Right hindlimb (tissue), 1 donor: ENCODE measurements at regions not wholly inside any gene's neighbourhood (a gene's known extent, or its start where the extent isn't known, plus 50 kb on each side); places are given as distances from the start of the nearest gene placed in this dataset.

Experiments used
- DNase-seq: peaks from one replicate; pipeline ENCODE4 v3.0.0-alpha.2; 2018

DNA sequence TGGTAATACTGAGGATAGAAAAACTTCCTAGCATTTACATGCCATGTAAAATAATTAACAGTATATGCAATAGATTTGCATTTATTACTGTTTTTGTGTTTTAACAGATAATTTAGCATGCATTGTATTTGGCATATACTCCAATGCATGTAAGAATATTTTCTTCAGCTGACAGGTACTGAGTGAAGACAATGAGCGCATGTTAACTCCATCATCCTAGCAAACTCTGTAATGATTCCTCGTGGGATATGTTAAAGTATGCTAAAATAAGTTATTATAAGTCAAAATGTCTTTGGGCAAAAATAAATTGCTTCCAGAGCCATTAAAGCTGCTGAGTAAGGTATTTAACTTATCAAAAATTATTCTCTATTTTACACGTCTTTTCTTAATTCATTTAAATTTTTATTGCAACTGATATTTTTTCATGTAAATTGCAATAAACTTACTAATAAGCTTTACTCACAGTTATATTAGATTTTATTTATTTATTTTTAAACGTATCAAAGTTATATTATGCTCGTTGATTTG is 616.4 kb upstream of the NDST4 start:
- DNase-seq = no peak

- DNase-seq = no peak
Observed at GRCh38 chr4:115723621-115724020, 610.2 kb upstream of the NDST4 start.

- DNase-seq = no peak
Observed at GRCh38 chr4:115720611-115721010, 607.2 kb upstream of the NDST4 start.

GRCh38 chr4:115711575-115711974 is 598.2 kb upstream of the NDST4 start:
- peak; percentile 13 for DNase-seq

- DNase-seq = no peak
Observed at GRCh38 chr4:115688961-115689360, 575.5 kb upstream of the NDST4 start.

DNA sequence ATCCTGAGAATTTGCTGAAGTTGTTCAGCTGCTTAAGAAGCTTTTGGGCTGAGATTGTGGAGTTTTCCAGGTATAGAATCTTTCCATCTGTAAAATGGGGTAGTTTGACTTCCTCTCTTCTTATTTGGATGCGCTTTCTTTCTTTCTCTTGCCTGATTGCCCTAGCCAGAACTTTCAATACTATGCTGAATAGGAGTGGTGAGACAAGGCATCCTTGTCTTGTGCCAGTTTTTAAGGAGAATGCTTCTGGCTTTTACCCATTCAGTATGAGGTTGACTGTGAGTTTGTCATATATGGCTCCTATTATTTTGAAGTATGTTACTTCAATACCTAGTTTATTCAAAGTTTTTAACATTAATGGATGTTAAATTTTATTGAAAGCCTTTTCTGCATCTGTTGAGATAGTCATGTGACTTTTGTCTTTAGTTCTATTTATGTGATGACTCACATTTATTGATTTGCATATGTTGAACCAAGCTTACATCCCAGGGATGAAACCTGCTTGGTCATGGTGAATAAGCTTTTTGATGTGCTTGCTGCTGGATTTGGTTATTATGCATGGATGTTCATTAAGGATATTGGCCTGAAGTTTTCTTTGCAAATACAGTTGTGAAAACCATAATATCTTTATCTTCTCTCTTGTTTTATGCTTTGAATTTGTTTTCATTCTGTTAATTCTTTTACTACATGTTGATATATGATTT is 573.8 kb upstream of the NDST4 start:
- DNase-seq = no peak

DNA sequence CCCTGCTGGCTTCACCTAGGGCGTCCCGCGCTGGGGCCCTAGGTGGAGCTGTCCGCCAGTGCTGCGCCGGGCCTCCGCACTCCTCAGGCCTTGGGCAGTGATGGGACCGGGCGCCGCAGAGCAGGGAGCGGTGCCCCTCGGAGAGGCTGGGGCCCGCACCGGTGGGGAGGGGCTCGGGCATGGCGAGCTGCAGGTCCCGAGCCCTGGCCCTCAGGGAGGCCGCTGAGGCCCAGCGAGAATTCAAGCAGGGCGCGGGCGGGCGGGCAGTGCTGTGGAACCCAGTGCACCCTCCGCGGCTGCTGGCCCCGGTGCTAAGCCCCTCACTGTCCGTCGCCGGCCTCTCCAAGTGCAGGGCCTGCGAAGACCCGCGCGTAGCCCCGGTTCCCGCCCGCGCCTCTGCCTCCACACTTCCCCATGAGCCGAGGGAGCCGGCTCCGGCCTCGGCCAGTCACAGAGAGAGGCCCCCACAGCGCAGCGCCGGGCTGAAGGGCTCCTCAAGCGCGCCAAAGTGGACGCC is 565.1 kb upstream of the NDST4 start:
- no peak for DNase-seq

- DNase-seq = no peak
Observed at GRCh38 chr4:115675719-115676118, 562.3 kb upstream of the NDST4 start.

DNA sequence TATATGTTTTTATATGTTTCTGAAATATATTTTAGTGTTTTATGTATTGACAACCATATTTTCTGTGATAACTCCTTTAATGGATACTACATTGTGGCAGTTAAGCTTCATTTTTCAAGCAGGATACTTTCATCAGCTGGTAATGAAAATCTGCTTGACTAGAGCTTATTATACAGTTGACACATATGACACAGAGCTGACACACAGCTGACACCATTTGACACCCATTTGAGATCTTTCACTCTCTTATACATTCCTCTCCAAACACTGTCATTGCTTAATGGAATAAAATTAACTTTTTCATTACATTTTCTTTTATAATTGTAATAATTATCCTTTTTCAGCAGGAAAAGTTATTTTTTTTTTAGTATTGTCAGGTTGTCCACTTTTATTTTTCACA is 561.1 kb upstream of the NDST4 start:
- DNase-seq = no peak

- no peak for DNase-seq
Observed at GRCh38 chr4:115671581-115671980, 558.2 kb upstream of the NDST4 start.

DNA sequence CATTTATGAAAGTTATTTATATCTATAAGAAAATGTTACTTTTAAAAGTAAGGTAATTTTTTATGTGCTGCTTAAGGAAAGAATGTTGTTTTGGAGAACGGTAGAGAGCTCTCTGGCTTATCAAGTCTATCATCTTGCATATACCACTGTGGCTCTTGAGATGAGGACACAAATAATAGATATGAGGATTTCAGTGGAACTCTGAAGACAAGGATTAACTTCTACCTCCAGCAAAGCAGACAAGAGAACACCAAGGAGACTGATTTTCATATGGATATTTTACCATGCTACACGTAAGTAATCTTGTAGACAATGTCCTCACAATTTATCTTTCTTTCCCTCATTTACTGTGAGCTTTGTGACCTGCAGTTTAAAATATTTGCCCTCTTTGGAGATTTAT is 557.5 kb upstream of the NDST4 start:
- DNase-seq = no peak

- no peak for DNase-seq
Observed at GRCh38 chr4:115668396-115668795, 555.0 kb upstream of the NDST4 start.

DNA sequence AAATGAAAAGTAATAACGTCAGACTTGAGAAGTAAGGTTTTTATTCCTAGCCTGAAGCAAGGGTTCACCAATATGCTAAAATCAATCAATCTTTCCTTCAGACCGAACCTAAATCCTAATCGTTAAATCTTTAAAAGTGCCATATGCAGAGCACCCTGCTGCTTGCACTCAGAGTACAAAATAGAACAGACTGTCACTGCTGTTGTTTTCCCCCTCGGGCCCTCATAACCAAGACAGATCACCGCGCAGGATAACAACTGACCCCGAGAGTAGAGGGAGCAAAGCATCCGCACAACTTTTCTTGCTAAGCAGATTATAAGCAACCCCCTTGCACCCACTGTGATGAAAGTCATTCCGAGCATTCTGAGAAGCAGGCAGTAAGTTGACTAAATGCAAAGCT is 550.9 kb upstream of the NDST4 start:
- DNase-seq = no peak

- DNase-seq = no peak
Observed at GRCh38 chr4:115660465-115660864, 547.0 kb upstream of the NDST4 start.

DNA sequence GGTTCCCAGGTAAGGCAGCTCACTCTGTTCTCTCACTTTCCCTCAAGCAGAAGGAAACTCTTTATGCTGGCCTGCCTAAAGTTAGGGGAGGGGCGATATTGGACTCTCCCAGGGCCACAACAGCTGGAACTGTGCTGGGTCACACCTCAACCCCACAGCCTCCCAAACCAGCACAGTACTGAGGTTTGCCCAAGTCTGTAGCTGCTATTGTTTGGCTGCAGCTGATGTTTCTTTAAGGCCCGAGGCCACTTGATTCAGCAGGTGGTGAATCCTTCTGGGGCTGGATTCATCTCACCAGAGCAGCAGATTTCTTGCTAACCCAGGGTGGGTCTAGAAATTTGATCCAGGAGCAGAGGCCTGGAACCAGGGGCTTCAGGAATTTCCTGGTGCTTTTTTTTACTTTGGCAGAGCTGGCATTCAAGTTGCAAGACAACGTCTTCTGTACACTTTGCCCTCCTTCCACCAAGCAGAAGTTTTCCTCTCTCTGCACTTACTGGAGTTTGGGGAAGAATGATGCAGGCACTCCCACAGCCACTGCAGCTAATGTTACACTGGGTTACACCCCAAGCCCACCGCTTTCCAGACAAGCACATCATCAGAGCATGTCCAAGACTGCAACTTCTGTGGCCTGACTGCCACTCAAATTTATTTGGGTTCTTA is 544.7 kb upstream of the NDST4 start:
- DNase-seq = no peak

- no peak for DNase-seq
Observed at GRCh38 chr4:115655626-115656025, 542.2 kb upstream of the NDST4 start.

DNA sequence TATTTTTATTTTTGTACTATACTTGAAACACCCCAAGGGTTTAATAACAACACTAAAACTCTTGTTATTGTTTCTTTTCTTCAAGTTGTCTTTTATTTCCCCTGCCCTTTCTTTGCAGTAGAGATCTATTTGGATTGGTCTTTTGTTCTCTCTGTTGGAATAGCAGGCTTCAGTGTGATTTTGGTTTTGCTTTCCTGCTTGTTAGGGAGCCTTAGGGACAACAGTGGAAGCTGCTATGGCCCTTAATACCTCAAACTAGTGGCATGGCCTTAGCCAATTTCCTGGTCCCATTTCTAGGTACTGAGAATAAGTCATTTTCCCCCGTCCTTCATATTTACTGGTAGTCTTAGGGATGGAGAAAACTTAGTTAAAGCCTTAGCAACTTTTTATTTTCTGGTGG is 535.4 kb upstream of the NDST4 start:
- no peak for DNase-seq

DNA sequence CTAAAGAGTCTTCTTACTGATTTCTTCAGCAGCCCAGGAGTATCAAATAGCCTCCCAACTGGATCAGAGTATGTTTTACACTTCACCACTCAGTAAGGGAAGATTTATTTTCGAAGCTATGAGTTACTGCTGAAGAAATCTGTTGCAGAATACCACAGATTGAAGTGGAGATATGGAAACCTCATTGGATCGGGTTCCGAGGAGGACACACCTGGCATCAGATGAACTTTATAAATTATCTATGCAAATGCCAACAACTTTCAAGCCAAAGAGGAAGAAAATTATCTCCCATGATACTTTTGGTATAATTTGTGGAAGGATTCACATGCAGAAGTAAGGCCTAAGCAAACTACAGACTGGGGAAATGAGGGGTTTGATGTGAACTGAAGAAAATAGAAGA is 515.9 kb upstream of the NDST4 start:
- DNase-seq = no peak

- DNase-seq = no peak
Observed at GRCh38 chr4:115609631-115610030, 496.2 kb upstream of the NDST4 start.

DNA sequence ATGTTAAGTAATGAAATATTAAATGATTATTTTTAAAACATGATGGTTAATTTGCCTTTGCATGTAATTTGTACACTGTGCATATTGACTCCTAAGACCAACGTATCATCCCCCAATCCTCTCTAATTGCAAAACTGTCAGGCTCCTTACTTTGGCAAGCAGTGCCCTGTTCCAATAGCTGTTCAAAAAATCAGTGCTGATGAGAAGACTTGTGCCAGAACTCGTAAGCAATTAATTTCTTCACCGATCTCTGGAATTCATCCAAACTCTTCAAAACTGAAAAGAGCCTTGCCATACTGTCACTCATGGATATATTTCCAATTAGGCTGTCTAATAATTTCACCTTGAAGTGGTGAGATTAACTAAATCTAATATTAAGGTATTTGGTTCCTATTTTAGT is 493.9 kb upstream of the NDST4 start:
- no peak for DNase-seq

GRCh38 chr4:115596265-115597001 is 483.0 kb upstream of the NDST4 start:
- no peak for DNase-seq

GRCh38 chr4:115580901-115581300 is 467.5 kb upstream of the NDST4 start:
- no peak for DNase-seq

- DNase-seq = no peak
Observed at GRCh38 chr4:115575851-115576250, 462.4 kb upstream of the NDST4 start.

DNA sequence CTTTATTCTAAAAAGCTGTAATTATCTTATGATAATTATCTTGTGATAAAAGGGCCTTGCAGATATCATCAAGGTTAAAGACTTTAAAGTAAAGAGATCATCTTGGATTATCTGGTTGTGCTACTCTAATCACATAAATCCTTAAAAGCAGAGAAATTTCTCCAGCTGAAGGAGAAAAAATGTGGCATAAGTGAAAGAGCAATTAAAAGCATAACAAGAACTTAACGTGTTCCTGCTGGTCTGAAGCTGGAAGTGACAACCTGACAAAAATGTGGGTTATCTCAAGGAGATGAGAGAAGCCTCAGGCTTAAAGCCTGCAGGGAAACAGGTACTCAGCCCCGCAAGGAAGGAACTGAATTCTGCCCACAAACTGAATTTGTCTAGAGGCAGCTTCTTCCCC is 449.1 kb upstream of the NDST4 start:
- no peak for DNase-seq
